DND-41 (cell line): ENCODE measurements at regions not wholly inside any gene's neighbourhood (a gene's known extent, or its start where the extent isn't known, plus 50 kb on each side); places are given as distances from the start of the nearest gene placed in this dataset.

Experiments
- ATAC-seq: fragments of 200-7000 bp; cut with Tn5 transposase; 3 replicates; pipeline ENCODE4 v1.9.1; 2021; ENCODE audit warnings: low read depth; ENCODE audit not compliant: insufficient read depth
- DNase-seq: peaks from one replicate; pipeline ENCODE4 v3.0.0-alpha.2; 2020
- H2AFZ ChIP-seq: 2 replicates; pipeline ENCODE4 v1.6.0; 2012; ENCODE audit warnings: low read depth, low read length
- H3K27ac ChIP-seq: 2 replicates; pipeline ENCODE4 v1.5.1; 2012; ENCODE audit warnings: low read length, inconsistent platforms
- H3K27me3 ChIP-seq: fragments of 200-600 bp; sonication (generic); 2 replicates; pipeline ENCODE4 v1.6.0; 2012; ENCODE audit warnings: low read length, mild to moderate bottlenecking, inconsistent platforms; ENCODE audit not compliant: insufficient read depth, poor library complexity
- H3K36me3 ChIP-seq: 2 replicates; pipeline ENCODE4 v1.5.1; 2012; ENCODE audit warnings: low read length, inconsistent platforms; ENCODE audit not compliant: insufficient read depth
- H3K4me1 ChIP-seq: 2 replicates; pipeline ENCODE4 v1.5.1; 2012; ENCODE audit warnings: mild to moderate bottlenecking, low read length; ENCODE audit not compliant: insufficient read depth
- H3K4me2 ChIP-seq: 2 replicates; pipeline ENCODE4 v1.6.0; 2012; ENCODE audit warnings: mild to moderate bottlenecking, moderate library complexity, low read length, inconsistent platforms; ENCODE audit not compliant: insufficient read depth
- H3K4me3 ChIP-seq, 2 experiments: fragments of 200-600 bp in 1 of 2; shearing (Covaris generic) in 1 of 2; 2 replicates each; pipeline ENCODE4 v1.5.1; 2012 to 2016; ENCODE audit warnings: inconsistent platforms in 2 of 2, low read length in 2 of 2, mild to moderate bottlenecking in 2 of 2, low read depth in 1 of 2, moderate library complexity in 1 of 2
- H3K79me2 ChIP-seq: 2 replicates; pipeline ENCODE4 v1.6.0; 2012; ENCODE audit warnings: low read length, inconsistent platforms; ENCODE audit not compliant: insufficient read depth
- H3K9ac ChIP-seq: 2 replicates; pipeline ENCODE4 v1.6.0; 2012; ENCODE audit warnings: low read depth, mild to moderate bottlenecking, inconsistent platforms, low read length, moderate library complexity
- H3K9me3 ChIP-seq: 2 replicates; pipeline ENCODE4 v1.5.1; 2012; ENCODE audit warnings: low read length, moderate library complexity, mild to moderate bottlenecking, inconsistent platforms; ENCODE audit not compliant: insufficient read depth, severe bottlenecking
- H4K20me1 ChIP-seq: 2 replicates; pipeline ENCODE4 v1.6.0; 2012; ENCODE audit warnings: low read length; ENCODE audit not compliant: insufficient read depth
- EZH2 ChIP-seq: IDR thresholded peaks from 3 replicates; pipeline ENCODE4 v1.6.1; 2012; ENCODE audit warnings: borderline replicate concordance, low read depth, mild to moderate bottlenecking, moderate library complexity, low read length, inconsistent platforms; ENCODE audit not compliant: severe bottlenecking
- TF ChIP-seq, protein P1 (sequence below): IDR thresholded peaks from 2 replicates; pipeline ENCODE4 v1.5.1; 2012; ENCODE audit warnings: borderline replicate concordance, low read length, moderate library complexity, mild to moderate bottlenecking; ENCODE audit not compliant: poor library complexity, severe bottlenecking; ENCODE audit errors: extremely low read depth

DNA sequence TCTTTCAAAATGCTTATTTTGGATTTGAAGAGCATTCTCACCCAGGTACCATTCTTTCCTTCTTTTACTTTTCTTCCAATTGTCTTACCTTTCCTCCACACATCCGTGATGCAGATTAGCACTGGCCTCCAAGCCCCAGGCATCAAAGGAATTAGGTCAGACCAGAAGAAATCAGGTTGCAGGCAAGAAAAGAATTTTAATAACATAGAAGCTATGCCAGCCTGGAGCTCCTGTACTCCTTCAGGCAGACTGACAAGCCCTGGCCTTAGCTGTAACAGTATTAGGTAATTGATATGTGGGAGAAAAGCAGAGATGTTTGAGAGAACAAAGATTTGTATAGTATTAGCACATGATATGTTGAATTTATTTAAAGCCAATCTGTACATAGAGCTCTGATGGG is 390.4 kb upstream of the ADGRL2 start:
- H3K4me3 ChIP-seq = no peak overlapping the region
- no peak overlapping the region for H3K4me2 ChIP-seq
- no peak for DNase-seq
- H2AFZ ChIP-seq = no peak overlapping the region
- H3K4me1 ChIP-seq = no peaks in the 10 kb centered on the region
- no peak for ATAC-seq
- no peak overlapping the region for H3K27ac ChIP-seq
- H4K20me1 ChIP-seq = no peaks in the 10 kb centered on the region
- TF ChIP-seq, protein P1, sequence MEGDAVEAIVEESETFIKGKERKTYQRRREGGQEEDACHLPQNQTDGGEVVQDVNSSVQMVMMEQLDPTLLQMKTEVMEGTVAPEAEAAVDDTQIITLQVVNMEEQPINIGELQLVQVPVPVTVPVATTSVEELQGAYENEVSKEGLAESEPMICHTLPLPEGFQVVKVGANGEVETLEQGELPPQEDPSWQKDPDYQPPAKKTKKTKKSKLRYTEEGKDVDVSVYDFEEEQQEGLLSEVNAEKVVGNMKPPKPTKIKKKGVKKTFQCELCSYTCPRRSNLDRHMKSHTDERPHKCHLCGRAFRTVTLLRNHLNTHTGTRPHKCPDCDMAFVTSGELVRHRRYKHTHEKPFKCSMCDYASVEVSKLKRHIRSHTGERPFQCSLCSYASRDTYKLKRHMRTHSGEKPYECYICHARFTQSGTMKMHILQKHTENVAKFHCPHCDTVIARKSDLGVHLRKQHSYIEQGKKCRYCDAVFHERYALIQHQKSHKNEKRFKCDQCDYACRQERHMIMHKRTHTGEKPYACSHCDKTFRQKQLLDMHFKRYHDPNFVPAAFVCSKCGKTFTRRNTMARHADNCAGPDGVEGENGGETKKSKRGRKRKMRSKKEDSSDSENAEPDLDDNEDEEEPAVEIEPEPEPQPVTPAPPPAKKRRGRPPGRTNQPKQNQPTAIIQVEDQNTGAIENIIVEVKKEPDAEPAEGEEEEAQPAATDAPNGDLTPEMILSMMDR = no peak
- TF ChIP-seq EZH2 = no peak
- no peaks in the 10 kb centered on the region for H3K79me2 ChIP-seq
- no peaks in the 10 kb centered on the region for H3K36me3 ChIP-seq
- no peak overlapping the region for H3K9ac ChIP-seq
- no peaks in the 10 kb centered on the region for H3K27me3 ChIP-seq
- H3K9me3 ChIP-seq = no peaks in the 10 kb centered on the region

DNA sequence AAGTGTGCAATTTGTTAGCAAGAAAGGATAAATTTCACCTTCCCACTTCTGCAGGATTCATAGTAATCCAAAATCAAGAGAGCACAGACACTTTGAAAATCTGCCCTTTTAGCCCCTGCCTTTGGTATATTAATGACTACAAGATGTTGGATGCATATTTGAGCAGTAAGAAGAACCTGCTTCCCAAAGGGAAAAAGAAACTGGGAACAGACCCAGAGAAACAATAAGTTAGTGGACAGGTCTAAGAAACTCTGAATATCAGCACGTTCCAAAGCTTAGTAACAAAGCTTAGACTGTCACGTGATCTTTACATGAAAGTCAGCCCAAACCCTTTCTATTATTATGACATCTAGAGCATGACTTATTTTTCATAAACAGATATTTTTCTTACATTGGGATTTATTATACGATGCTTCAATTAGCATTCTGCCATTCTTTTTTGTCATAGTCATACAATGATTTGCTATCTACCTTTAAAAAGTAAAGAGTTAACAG is 390.9 kb upstream of the ADGRL2 start:
- no peaks in the 10 kb centered on the region for H3K9me3 ChIP-seq
- H4K20me1 ChIP-seq = no peaks in the 10 kb centered on the region
- H3K4me2 ChIP-seq = no peak overlapping the region
- H3K36me3 ChIP-seq = no peaks in the 10 kb centered on the region
- TF ChIP-seq, protein P1 = no peak
- no peak for TF ChIP-seq EZH2
- H2AFZ ChIP-seq = no peak overlapping the region
- no peaks in the 10 kb centered on the region for H3K4me1 ChIP-seq
- no peaks in the 10 kb centered on the region for H3K79me2 ChIP-seq
- no peak overlapping the region for H3K27ac ChIP-seq
- no peaks in the 10 kb centered on the region for H3K27me3 ChIP-seq
- H3K4me3 ChIP-seq = no peak overlapping the region
- DNase-seq (no peak), ATAC-seq (no peak)
- H3K9ac ChIP-seq = no peak overlapping the region

- H3K4me2 ChIP-seq = no peak overlapping the region
- no peak for ATAC-seq
- no peak overlapping the region for H3K27ac ChIP-seq
- H3K4me1 ChIP-seq = no peaks in the 10 kb centered on the region
- H3K36me3 ChIP-seq = no peaks in the 10 kb centered on the region
- no peak overlapping the region for H3K4me3 ChIP-seq
- H3K9me3 ChIP-seq = no peaks in the 10 kb centered on the region
- no peak for TF ChIP-seq EZH2
- TF ChIP-seq, protein P1 = no peak
- DNase-seq = no peak
- H3K79me2 ChIP-seq = no peaks in the 10 kb centered on the region
- H4K20me1 ChIP-seq = no peaks in the 10 kb centered on the region
- no peak overlapping the region for H2AFZ ChIP-seq
- H3K27me3 ChIP-seq = no peaks in the 10 kb centered on the region
- no peak overlapping the region for H3K9ac ChIP-seq
Observed at GRCh38 chr1:81409262-81409661, 391.5 kb upstream of the ADGRL2 start.

GRCh38 chr1:81408419-81408818 is 392.3 kb upstream of the ADGRL2 start:
- H3K4me1 ChIP-seq = no peaks in the 10 kb centered on the region
- H3K9me3 ChIP-seq = no peaks in the 10 kb centered on the region
- no peaks in the 10 kb centered on the region for H3K27me3 ChIP-seq
- H3K4me3 ChIP-seq = no peak overlapping the region
- ATAC-seq (no peak), DNase-seq (no peak)
- H3K4me2 ChIP-seq = no peak overlapping the region
- no peaks in the 10 kb centered on the region for H3K79me2 ChIP-seq
- no peaks in the 10 kb centered on the region for H3K36me3 ChIP-seq
- H3K27ac ChIP-seq = no peak overlapping the region
- H2AFZ ChIP-seq = no peak overlapping the region
- no peaks in the 10 kb centered on the region for H4K20me1 ChIP-seq
- H3K9ac ChIP-seq = no peak overlapping the region
- TF ChIP-seq, protein P1 = no peak
- no peak for TF ChIP-seq EZH2
